ENCODE measurements at regions not wholly inside any gene's neighbourhood (a gene's known extent, or its start where the extent isn't known, plus 50 kb on each side); places are given as distances from the start of the nearest gene placed in this dataset.
"Not testable (repeated sequence)": the region's sequence is repeated elsewhere in the genome, so short reads cannot be mapped to it uniquely, and the experiment has no call there.

- DNase-seq (ENCODE audit: low read depth, low spot score), result no peak
Observed at GRCh38 chr10:65112573-65112972, 1591.4 kb downstream of the REEP3 start.

- no peak for DNase-seq (ENCODE audit: low read depth, low spot score)
Observed at GRCh38 chr10:65123120-65123519, 1601.9 kb downstream of the REEP3 start.

- DNase-seq (ENCODE audit: low read depth, low spot score), result no peak
Observed at GRCh38 chr10:65125212-65125611, 1604.0 kb downstream of the REEP3 start.

DNA sequence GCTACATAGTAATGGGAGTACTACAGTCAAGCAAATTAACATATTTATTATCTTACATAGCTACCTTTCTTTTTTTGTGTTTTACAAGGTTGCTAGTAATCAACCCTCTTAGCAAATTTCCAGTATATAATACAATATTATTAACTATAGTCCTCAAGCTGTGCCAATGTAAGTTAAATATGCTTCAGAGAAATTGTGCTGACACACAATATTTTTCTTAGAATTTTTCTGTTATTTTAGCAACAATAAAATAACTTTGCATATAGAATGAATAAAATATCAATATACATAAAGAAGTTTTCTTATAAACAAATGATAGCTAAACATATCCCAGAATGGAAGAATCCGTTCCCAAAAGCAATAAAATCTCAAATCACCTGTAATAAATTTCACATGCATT lies 1605.1 kb downstream of the REEP3 start:
- no peak for DNase-seq (ENCODE audit: low read depth, low spot score)

GRCh38 chr10:65128277-65128676 lies 1607.1 kb downstream of the REEP3 start:
- DNase-seq (ENCODE audit: low read depth, low spot score), result no peak

GRCh38 chr10:65130162-65130758 lies 1609.1 kb downstream of the REEP3 start:
- DNase-seq (ENCODE audit: low read depth, low spot score), result no peak

DNA sequence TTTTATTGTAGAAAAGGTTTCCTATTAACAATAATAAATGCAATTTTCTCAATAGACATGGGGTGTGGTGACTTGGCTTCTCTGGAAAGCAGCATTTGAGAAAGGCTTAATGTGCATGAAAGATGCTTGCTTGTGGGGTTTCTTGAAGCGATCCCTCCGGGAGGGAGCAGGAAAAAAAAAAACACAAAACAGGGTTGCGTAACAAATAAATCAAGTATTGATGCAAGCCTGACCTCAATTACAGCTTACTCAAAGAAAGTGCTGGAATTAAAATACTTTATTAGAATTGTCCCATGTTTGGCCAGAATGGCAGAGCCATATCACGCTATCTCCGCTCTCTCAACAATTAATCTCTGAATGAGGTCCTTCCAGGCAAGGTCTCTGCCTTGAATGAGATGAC lies 1612.5 kb downstream of the REEP3 start:
- no peak for DNase-seq (ENCODE audit: low read depth, low spot score)

DNA sequence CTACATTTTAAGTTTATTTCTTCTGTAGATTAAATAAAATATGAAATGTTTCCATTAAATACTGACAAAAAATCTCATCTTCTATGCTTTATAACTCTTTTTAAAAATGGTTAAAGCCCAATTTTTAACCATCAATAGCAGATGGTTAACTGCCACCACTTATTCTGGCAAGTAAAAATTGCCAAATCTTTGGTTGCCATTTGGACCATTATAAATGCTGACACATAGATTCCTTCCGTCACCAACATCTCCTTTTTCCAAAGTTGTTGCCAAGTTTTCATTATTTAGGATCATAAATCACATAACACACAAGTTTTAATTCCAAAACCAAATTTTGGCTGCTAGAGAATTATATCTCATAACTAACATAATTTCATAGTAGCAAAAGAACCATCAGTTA lies 1614.3 kb downstream of the REEP3 start:
- no peak for DNase-seq (ENCODE audit: low read depth, low spot score)

GRCh38 chr10:65142641-65143435 lies 1621.6 kb downstream of the REEP3 start:
- DNase-seq (ENCODE audit: low read depth, low spot score), result no peak

- no peak for DNase-seq (ENCODE audit: low read depth, low spot score)
Observed at GRCh38 chr10:65143723-65144122, 1622.5 kb downstream of the REEP3 start.

- no peak for DNase-seq (ENCODE audit: low read depth, low spot score)
Observed at GRCh38 chr10:65149878-65150277, 1628.7 kb downstream of the REEP3 start.

DNA sequence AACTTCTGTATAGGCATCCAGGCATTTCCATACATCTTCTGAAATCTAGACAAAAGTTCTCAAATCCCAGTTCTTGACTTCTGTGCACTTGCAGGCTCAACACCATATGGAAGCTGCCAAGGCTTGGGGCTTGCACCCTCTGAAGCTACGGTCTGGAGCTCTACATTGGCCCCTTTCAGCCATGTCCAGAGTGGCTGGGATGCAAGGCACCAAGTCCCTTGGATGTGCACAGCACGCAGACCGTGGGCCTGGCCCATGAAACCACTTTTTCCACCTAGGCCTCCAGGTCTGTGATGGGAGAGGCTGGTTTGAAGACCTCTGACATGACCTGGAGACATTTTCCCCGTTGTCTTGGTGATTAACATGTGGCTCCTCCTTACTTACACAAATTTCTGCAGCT lies 1645.1 kb downstream of the REEP3 start:
- no peak for DNase-seq (ENCODE audit: low read depth, low spot score)

DNA sequence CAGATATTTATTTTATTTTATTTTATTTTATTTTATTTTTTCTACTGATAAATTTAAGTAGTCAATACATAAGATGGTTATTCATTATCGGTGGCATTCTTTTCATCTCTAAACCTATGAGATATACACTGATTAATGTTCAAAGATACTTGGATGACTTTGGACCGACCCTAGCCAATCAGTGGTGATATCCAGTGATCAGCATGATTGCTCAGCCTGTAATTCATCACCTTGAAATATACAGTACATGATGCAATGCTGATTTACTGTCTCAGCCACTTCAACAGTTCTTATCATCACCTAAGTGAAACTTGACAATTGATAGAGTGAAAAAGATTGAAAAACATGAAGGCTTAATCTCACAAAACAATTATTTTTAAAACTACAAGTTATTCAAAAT lies 1651.0 kb downstream of the REEP3 start:
- DNase-seq (ENCODE audit: low read depth, low spot score), result no peak

DNA sequence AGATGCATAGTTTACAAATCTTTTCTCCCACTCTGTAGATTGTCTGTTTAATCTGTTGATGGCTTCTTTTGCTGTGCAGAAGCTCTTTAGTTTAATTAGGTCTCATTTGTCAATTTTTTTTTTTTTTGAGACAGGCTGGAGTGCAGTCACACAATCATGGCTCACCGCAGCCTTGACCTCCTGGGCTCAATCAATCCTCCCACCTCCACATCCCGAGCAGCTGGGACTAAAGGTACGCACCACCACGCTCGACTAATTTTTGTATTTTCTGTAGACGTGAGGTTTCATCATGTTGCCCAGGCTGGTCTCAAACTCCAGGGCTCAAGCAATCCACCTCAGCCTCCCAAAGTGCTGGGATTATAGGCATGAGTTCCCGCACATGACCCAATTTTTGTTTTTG lies 1655.8 kb downstream of the REEP3 start:
- no peak for DNase-seq (ENCODE audit: low read depth, low spot score)

- DNase-seq (ENCODE audit: low read depth, low spot score), result no peak
Observed at GRCh38 chr10:65183236-65183635, 1662.0 kb downstream of the REEP3 start.

GRCh38 chr10:65186668-65187067 lies 1665.5 kb downstream of the REEP3 start:
- not testable (repeated sequence) for DNase-seq (ENCODE audit: low read depth, low spot score)

DNA sequence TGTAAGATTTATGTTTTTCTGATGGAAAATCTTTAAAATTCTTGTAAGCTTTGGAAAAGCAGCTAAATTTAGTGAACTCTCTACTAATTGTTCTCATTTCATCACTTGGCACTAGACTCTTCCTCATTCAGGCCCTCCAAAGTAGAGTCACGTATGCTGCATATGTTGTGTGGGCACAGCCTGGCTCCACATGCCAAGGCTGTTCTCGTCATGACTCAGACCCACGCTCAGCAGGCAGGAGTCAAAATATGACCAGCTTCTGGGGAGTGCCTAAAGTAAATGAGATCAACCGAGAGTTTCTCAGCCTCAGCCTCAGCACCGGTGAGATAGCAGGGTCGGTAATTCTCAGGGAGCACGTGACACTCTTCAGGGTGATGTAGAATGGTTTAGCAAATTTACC lies 1672.9 kb downstream of the REEP3 start:
- peak; percentile 36 for DNase-seq (ENCODE audit: low read depth, low spot score)

DNA sequence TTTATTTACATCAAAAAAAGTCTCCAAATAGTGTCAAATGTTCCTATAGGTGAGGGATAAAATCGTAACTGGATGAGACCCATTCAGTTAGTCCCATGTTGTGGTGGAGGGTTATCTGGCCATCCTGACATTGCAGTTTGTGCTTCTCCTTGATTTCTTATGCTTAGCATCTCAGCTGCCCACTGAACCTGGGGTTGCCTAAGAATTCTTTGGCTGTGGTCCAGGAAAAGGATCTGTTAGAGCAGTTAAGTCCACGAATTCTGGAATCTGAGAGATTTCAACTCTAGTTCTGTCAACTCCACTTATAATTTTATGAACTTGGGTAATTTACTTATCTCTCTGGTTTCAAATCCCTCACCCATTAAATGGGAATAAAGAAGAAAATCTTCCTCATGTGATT lies 1673.4 kb downstream of the REEP3 start:
- peak; percentile 10 for DNase-seq (ENCODE audit: low read depth, low spot score)

DNA sequence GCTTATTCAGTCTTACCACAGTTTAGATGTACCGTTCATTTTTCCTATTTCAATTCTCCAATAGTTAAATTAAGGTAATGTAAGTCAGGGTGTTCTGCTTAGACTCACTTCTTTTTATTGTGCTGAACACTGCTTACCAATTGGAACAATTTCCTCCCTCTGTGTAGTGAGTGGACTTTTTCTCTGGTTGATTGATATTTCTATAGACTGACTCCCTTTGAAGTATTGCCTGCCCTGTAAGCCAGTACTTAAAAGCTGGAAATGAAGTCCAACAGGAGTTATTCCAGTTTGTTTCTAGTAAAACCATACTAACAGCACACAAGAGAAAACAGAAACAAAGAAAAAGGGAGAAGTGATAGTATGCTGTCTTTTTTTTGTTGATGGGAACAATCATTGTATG lies 1674.9 kb downstream of the REEP3 start:
- DNase-seq (ENCODE audit: low read depth, low spot score), result no peak

DNA sequence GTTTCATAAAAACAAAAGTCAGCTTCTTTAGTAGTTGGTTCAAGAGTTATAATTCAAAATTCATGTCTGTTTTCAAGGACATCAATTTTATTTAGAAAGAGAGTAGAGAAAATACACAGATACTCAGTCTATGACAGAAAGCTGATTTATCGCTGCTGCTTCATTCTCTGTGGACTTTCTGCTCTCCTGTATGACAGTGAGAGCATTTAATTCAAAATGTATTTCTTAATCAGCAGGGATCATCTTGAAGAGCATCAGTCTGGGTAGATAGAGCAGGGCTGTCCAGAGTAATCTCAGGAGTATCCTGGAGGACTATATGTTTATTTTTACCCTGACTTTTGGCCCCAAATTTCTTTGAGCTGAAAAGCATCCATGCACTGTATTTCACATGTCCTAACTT lies 1676.7 kb downstream of the REEP3 start:
- no peak for DNase-seq (ENCODE audit: low read depth, low spot score)

DNA sequence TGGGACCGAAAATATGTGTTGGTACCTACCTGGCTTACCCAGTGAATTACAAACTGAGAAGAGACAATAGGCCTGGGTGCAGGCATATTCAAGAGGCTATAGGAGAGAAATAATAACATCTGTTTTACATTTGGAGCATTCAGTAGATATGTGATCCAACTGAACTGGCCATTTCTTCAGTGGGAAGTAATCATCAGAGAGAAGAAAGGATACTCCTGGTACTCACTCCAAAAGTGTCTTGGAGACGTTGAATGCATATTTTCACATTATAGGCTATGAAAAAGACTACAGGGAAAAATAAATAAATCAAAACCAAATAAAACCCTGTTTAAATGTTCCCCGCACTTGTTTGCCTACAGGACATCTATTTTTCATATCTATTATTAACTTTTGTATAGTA lies 1680.3 kb downstream of the REEP3 start:
- DNase-seq (ENCODE audit: low read depth, low spot score), result no peak

- no peak for DNase-seq (ENCODE audit: low read depth, low spot score)
Observed at GRCh38 chr10:65204999-65205398, 1683.8 kb downstream of the REEP3 start.

DNA sequence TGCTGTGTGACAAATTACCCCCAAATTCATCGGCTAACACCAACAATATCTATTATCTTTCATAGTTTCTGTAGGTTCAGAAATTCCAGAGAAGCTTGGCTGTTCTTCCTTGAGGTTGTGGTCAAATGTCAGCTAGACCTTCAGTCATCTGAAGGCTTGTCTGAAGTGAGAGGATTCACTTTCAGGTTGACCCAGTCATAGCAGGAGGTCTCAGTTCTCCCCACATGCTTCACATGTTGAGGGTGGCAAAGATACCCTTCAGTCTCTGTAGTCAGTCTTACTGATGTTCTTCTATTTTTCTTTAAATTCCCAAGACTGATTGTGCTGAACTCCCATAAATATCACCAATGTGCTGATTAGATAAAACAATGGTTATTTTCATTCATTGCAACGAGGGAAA lies 1692.0 kb downstream of the REEP3 start:
- DNase-seq (ENCODE audit: low read depth, low spot score), result no peak

DNA sequence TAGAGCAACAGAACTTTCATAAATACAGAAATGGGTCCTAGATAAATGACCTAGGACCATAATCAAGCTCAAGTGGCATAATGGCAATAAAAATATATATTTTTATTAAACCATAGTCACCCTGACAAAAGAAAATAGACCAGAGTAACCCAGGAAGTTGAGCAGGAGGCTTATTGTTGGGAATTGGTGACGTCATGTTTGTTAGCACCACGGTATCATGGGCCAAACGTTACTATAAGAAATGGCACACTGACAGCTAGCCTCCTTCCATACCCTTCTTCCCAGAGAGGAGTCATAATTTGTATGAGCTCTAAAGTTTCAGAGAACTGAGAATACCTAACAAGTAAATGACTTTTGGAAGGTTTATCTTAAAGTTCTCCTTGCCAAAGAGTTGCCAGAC lies 1698.2 kb downstream of the REEP3 start:
- no peak for DNase-seq (ENCODE audit: low read depth, low spot score)

Measured in smooth muscle cell of the brain vasculature (primary cell).